Amygdala (tissue), 56 donors: ENCODE measurements at regions not wholly inside any gene's neighbourhood (a gene's known extent, or its start where the extent isn't known, plus 50 kb on each side); places are given as distances from the start of the nearest gene placed in this dataset.

Source experiments
- DNase-seq, 56 donors: peaks; one replicate each; lab custom pipeline; 2025; lab: John Stamatoyannopoulos, UW

GRCh38 chr6:105992315-105992961 lies 93.7 kb upstream of the PRDM1 start:
- DNase-seq, result peak in 34 of 56 donors; percentile 4 to 72 (median 31)

- no peak for DNase-seq
These were observed 94.4 kb upstream of the PRDM1 start for GRCh38 chr6:105991561-105992314.

GRCh38 chr6:105990151-105990550 lies 96.0 kb upstream of the PRDM1 start:
- DNase-seq, result no peak

- DNase-seq, result no peak
These were observed 97.1 kb upstream of the PRDM1 start for GRCh38 chr6:105988812-105989577.

- no peak for DNase-seq
These were observed 97.8 kb upstream of the PRDM1 start for GRCh38 chr6:105988321-105988720.

- no peak for DNase-seq
These were observed 98.6 kb upstream of the PRDM1 start for GRCh38 chr6:105987516-105987915.

GRCh38 chr6:105986998-105987397 lies 99.1 kb upstream of the PRDM1 start:
- no peak for DNase-seq

- DNase-seq, result no peak
These were observed 100.1 kb upstream of the PRDM1 start for GRCh38 chr6:105985816-105986632.

- no peak for DNase-seq
These were observed 100.9 kb upstream of the PRDM1 start for GRCh38 chr6:105985098-105985815.

GRCh38 chr6:105983763-105984162 lies 102.4 kb upstream of the PRDM1 start:
- DNase-seq, result no peak

- DNase-seq, result no peak
These were observed 103.2 kb upstream of the PRDM1 start for GRCh38 chr6:105982761-105983540.

GRCh38 chr6:105981888-105982358 lies 104.2 kb upstream of the PRDM1 start:
- DNase-seq, result no peak

- DNase-seq, result no peak
These were observed 104.9 kb upstream of the PRDM1 start for GRCh38 chr6:105981002-105981887.

- DNase-seq, result no peak
These were observed 107.2 kb upstream of the PRDM1 start for GRCh38 chr6:105978974-105979373.

- DNase-seq, result no peak
These were observed 108.1 kb upstream of the PRDM1 start for GRCh38 chr6:105977934-105978504.

GRCh38 chr6:105974986-105975385 lies 111.2 kb upstream of the PRDM1 start:
- DNase-seq, result no peak

- DNase-seq, result no peak
These were observed 113.7 kb upstream of the PRDM1 start for GRCh38 chr6:105972440-105972839.
